ENCODE measurements at regions not wholly inside any gene's neighbourhood (a gene's known extent, or its start where the extent isn't known, plus 50 kb on each side); places are given as distances from the start of the nearest gene placed in this dataset.

GRCh38 chr2:188023035-188023434 is 268.6 kb upstream of the GULP1 start:
- BruUV-seq (replicated peaks), result no TSS peak
- H3K27me3 ChIP-seq (replicated peaks; ENCODE audit: insufficient read depth, low read depth, low read length, poor library complexity), result no peaks in the 10 kb centered on the region
- POLR2A ChIA-PET (ENCODE audit: low non-redundant PET), result no interaction called here
- H3K9me3 ChIP-seq (ENCODE audit: low read depth, low read length, poor library complexity, severe bottlenecking), result no peaks in the 10 kb centered on the region
- peaks cover 3% of the 10 kb centered on the region for H3K4me1 ChIP-seq (ENCODE audit: insufficient read depth, low read length, poor library complexity, severe bottlenecking)
- no peak overlapping the region for H3K27ac ChIP-seq (ENCODE audit: low read depth, low read length, poor library complexity, severe bottlenecking)
- H3K4me3 ChIP-seq (ENCODE audit: low read depth, low read length, poor library complexity, severe bottlenecking), result no peak overlapping the region
- no peak for DNase-seq (ENCODE audit: low spot score)
- H3K36me3 ChIP-seq (ENCODE audit: insufficient read depth, low read length, poor library complexity, severe bottlenecking), result no peaks in the 10 kb centered on the region
- no peak for TF ChIP-seq CTCF (conservative IDR thresholded peaks at IDR 0.05; ENCODE audit: low read depth, low read length)
- no peak for TF ChIP-seq EZH2 (IDR thresholded peaks at IDR 0.05; ENCODE audit: borderline replicate concordance, low read depth, low read length, poor library complexity, severe bottlenecking)
- intact Hi-C loops (cut with micrococcal nuclease; ENCODE audit: unreplicated experiment), result no loop called here
- CTCF ChIA-PET, result no interaction called here

GRCh38 chr2:188024811-188025210 is 266.9 kb upstream of the GULP1 start:
- Histone ChIP-seq H3K36me3 (ENCODE audit: insufficient read depth, low read length, poor library complexity, severe bottlenecking) (no peaks in the 10 kb centered on the region), H3K9me3 (ENCODE audit: low read depth, low read length, poor library complexity, severe bottlenecking) (no peaks in the 10 kb centered on the region), H3K27me3 (replicated peaks; ENCODE audit: insufficient read depth, low read depth, low read length, poor library complexity) (no peaks in the 10 kb centered on the region), H3K4me3 (ENCODE audit: low read depth, low read length, poor library complexity, severe bottlenecking) (no peak overlapping the region), H3K27ac (ENCODE audit: low read depth, low read length, poor library complexity, severe bottlenecking) (no peak overlapping the region), H3K4me1 (ENCODE audit: insufficient read depth, low read length, poor library complexity, severe bottlenecking) (peaks cover 3% of the 10 kb centered on the region)
- ChIA-PET CTCF (no interaction called here), POLR2A (ENCODE audit: low non-redundant PET) (no interaction called here)
- BruUV-seq (replicated peaks), result no TSS peak
- TF ChIP-seq EZH2 (IDR thresholded peaks at IDR 0.05; ENCODE audit: borderline replicate concordance, low read depth, low read length, poor library complexity, severe bottlenecking) (no peak), CTCF (conservative IDR thresholded peaks at IDR 0.05; ENCODE audit: low read depth, low read length) (no peak)
- no peak for DNase-seq (ENCODE audit: low spot score)
- intact Hi-C loops (cut with micrococcal nuclease; ENCODE audit: unreplicated experiment), result no loop called here

- Histone ChIP-seq H3K36me3 (ENCODE audit: insufficient read depth, low read length, poor library complexity, severe bottlenecking) (no peaks in the 10 kb centered on the region), H3K4me1 (ENCODE audit: insufficient read depth, low read length, poor library complexity, severe bottlenecking) (no peaks in the 10 kb centered on the region), H3K9me3 (ENCODE audit: low read depth, low read length, poor library complexity, severe bottlenecking) (no peaks in the 10 kb centered on the region), H3K27me3 (replicated peaks; ENCODE audit: insufficient read depth, low read depth, low read length, poor library complexity) (no peaks in the 10 kb centered on the region), H3K27ac (ENCODE audit: low read depth, low read length, poor library complexity, severe bottlenecking) (no peak overlapping the region), H3K4me3 (ENCODE audit: low read depth, low read length, poor library complexity, severe bottlenecking) (no peak overlapping the region)
- no peak for TF ChIP-seq EZH2 (IDR thresholded peaks at IDR 0.05; ENCODE audit: borderline replicate concordance, low read depth, low read length, poor library complexity, severe bottlenecking)
- TF ChIP-seq CTCF (conservative IDR thresholded peaks at IDR 0.05; ENCODE audit: low read depth, low read length), result no peak
- ChIA-PET POLR2A (ENCODE audit: low non-redundant PET) (no interaction called here), CTCF (no interaction called here)
- no TSS peak for BruUV-seq (replicated peaks)
- intact Hi-C loops (cut with micrococcal nuclease; ENCODE audit: unreplicated experiment), result no loop called here
- no peak for DNase-seq (ENCODE audit: low spot score)
Observed at GRCh38 chr2:188028739-188029138, 262.9 kb upstream of the GULP1 start.

Measured in A673 (cell line).